ENCODE measurements at regions not wholly inside any gene's neighbourhood (a gene's known extent, or its start where the extent isn't known, plus 50 kb on each side); places are given as distances from the start of the nearest gene placed in this dataset.

- no peak overlapping the region for H3K27ac ChIP-seq
- TF ChIP-seq CTCF (IDR thresholded peaks at IDR 0.05), result no peak
- no peak for TF ChIP-seq ZFX (IDR thresholded peaks at IDR 0.05; ENCODE audit: borderline replicate concordance)
These were observed 50.0 kb downstream of the SOD2 start for GRCh38 chr6:159642995-159643394.

- TF ChIP-seq CTCF (IDR thresholded peaks at IDR 0.05) (no peak), ZFX (IDR thresholded peaks at IDR 0.05; ENCODE audit: borderline replicate concordance) (no peak)
- H3K27ac ChIP-seq, result no peak overlapping the region
These were observed 50.6 kb downstream of the SOD2 start for GRCh38 chr6:159642481-159642880.

GRCh38 chr6:159640722-159641482, 52.1 kb downstream of the SOD2 start:
- H3K27ac ChIP-seq, result no peak overlapping the region
- TF ChIP-seq CTCF (IDR thresholded peaks at IDR 0.05) (no peak), ZFX (IDR thresholded peaks at IDR 0.05; ENCODE audit: borderline replicate concordance) (no peak)

- TF ChIP-seq CTCF (IDR thresholded peaks at IDR 0.05) (no peak), ZFX (IDR thresholded peaks at IDR 0.05; ENCODE audit: borderline replicate concordance) (no peak)
- no peak overlapping the region for H3K27ac ChIP-seq
These were observed 52.7 kb downstream of the SOD2 start for GRCh38 chr6:159640322-159640721.

GRCh38 chr6:159639721-159640120, 53.3 kb downstream of the SOD2 start:
- TF ChIP-seq CTCF (IDR thresholded peaks at IDR 0.05) (no peak), ZFX (IDR thresholded peaks at IDR 0.05; ENCODE audit: borderline replicate concordance) (no peak)
- H3K27ac ChIP-seq, result no peak overlapping the region

GRCh38 chr6:159633196-159633595, 59.8 kb downstream of the SOD2 start:
- no peak overlapping the region for H3K27ac ChIP-seq
- TF ChIP-seq CTCF (IDR thresholded peaks at IDR 0.05) (peak; percentile 65), ZFX (IDR thresholded peaks at IDR 0.05; ENCODE audit: borderline replicate concordance) (no peak)

- TF ChIP-seq ZFX (IDR thresholded peaks at IDR 0.05; ENCODE audit: borderline replicate concordance), result no peak
- no peak for TF ChIP-seq CTCF (IDR thresholded peaks at IDR 0.05)
- H3K27ac ChIP-seq, result no peak overlapping the region
These were observed 61.2 kb downstream of the SOD2 start for GRCh38 chr6:159631886-159632285.

All from 22Rv1 (cell line).